ENCODE measurements at regions not wholly inside any gene's neighbourhood (a gene's known extent, or its start where the extent isn't known, plus 50 kb on each side); places are given as distances from the start of the nearest gene placed in this dataset.

DNA sequence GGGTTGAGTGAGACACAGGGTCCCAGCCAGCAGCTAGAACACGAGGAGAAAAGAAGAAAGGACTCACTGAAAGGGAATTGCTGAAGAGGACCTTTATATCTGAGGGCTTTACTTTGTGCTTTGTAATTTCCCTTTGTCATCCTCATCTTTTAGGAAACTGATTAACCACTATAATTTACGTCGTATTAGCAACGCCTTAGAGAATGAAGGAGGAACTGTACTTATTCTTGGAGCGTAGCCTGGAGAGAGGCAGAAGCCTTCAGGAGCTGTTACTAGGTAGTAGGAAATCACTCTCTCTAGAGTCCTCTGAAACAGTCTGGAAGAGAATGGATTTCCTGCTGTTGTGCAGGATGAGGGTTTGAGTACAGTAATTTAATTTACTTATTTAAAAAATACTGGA is 101.0 kb upstream of the STEAP1B start:
- no peaks in the 10 kb centered on the region for H3K36me3 ChIP-seq (ENCODE audit: insufficient read depth, low read length)
- H3K27ac ChIP-seq (ENCODE audit: low read depth, low read length): no peak overlapping the region
- no peak overlapping the region for H3K4me2 ChIP-seq (ENCODE audit: low read length)
- peaks cover 18% of the 10 kb centered on the region for H3K4me1 ChIP-seq (ENCODE audit: insufficient read depth, low read length)
- H4K20me1 ChIP-seq (ENCODE audit: insufficient read depth, low read length): no peaks in the 10 kb centered on the region
- H3K79me2 ChIP-seq (ENCODE audit: insufficient read depth, low read length): no peaks in the 10 kb centered on the region
- H3K4me3 Mint-ChIP-seq (ENCODE audit: unreplicated experiment): no peak overlapping the region
- H3K27ac Mint-ChIP-seq (ENCODE audit: unreplicated experiment): no peak overlapping the region
- FAIRE-seq: no peak
- H3K9ac ChIP-seq (ENCODE audit: low read length): no peak overlapping the region
- no peak for DNase-seq (ENCODE audit: low read depth)
- no peaks in the 10 kb centered on the region for H3K9me3 ChIP-seq (ENCODE audit: insufficient read depth, low read depth, low read length)
- no peaks in the 10 kb centered on the region for H3K27me3 ChIP-seq (ENCODE audit: insufficient read depth, low read length)
- no peak overlapping the region for H3K4me3 ChIP-seq (ENCODE audit: insufficient read depth, low read depth, low read length)
- peaks cover 5% of the 10 kb centered on the region for H3K9me3 Mint-ChIP-seq (ENCODE audit: unreplicated experiment)
- peaks cover 10% of the 10 kb centered on the region for H3K4me1 Mint-ChIP-seq (ENCODE audit: low read depth, unreplicated experiment)
- no peaks in the 10 kb centered on the region for H3K36me3 Mint-ChIP-seq (ENCODE audit: low read depth, unreplicated experiment)
- H3K27me3 Mint-ChIP-seq (ENCODE audit: low read depth, unreplicated experiment): peaks cover 2% of the 10 kb centered on the region
- TF ChIP-seq EZH2 (IDR thresholded peaks at IDR 0.05; ENCODE audit: insufficient read depth, low read length): no peak
- TF ChIP-seq, protein P1, sequence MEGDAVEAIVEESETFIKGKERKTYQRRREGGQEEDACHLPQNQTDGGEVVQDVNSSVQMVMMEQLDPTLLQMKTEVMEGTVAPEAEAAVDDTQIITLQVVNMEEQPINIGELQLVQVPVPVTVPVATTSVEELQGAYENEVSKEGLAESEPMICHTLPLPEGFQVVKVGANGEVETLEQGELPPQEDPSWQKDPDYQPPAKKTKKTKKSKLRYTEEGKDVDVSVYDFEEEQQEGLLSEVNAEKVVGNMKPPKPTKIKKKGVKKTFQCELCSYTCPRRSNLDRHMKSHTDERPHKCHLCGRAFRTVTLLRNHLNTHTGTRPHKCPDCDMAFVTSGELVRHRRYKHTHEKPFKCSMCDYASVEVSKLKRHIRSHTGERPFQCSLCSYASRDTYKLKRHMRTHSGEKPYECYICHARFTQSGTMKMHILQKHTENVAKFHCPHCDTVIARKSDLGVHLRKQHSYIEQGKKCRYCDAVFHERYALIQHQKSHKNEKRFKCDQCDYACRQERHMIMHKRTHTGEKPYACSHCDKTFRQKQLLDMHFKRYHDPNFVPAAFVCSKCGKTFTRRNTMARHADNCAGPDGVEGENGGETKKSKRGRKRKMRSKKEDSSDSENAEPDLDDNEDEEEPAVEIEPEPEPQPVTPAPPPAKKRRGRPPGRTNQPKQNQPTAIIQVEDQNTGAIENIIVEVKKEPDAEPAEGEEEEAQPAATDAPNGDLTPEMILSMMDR (IDR thresholded peaks at IDR 0.05; ENCODE audit: insufficient read depth, low read depth, low read length): no peak
- no peak overlapping the region for H2AFZ ChIP-seq (ENCODE audit: low read depth, low read length)

DNA sequence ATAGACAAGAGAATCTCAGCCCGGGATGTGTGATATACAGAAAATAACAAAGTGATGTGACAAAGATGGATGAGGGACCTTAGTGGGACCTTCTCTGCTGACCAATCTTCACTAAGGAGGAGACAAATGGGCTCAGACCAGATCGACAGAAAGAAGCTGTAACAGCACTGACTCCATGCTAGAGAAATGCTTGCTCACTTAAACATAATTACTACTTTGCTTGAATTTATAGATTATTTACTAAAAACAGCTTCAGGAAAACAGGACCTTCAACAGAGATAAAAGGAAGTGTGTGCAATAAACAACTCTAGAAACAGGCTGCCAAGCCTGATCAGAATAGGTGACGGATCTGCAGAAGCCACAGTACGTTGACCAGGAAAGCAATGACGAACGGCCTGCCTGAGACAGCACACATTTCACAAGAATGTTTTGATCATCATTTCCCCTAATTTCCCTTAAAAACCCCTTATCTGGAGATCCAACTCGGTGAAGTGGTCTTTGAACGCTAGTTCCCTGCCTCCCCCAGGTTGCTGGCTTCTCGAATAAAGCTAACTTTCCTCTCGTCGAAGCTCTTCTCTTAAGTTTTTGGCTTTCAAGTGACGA is 98.4 kb upstream of the STEAP1B start:
- peak overlapping the region; percentile 39 for H3K9ac ChIP-seq (ENCODE audit: low read length)
- FAIRE-seq: no peak
- H3K4me1 ChIP-seq (ENCODE audit: insufficient read depth, low read length): peaks cover 12% of the 10 kb centered on the region
- H3K27ac ChIP-seq (ENCODE audit: low read depth, low read length): peak overlapping the region; percentile 46
- H3K4me3 ChIP-seq (ENCODE audit: insufficient read depth, low read depth, low read length): no peak overlapping the region
- Mint-ChIP-seq H3K4me3 (ENCODE audit: unreplicated experiment) (no peak overlapping the region), H3K9me3 (ENCODE audit: unreplicated experiment) (peaks cover 11% of the 10 kb centered on the region), H3K4me1 (ENCODE audit: low read depth, unreplicated experiment) (peaks cover 10% of the 10 kb centered on the region), H3K27me3 (ENCODE audit: low read depth, unreplicated experiment) (peaks cover 2% of the 10 kb centered on the region), H3K36me3 (ENCODE audit: low read depth, unreplicated experiment) (no peaks in the 10 kb centered on the region), H3K27ac (ENCODE audit: unreplicated experiment) (no peak overlapping the region)
- no peaks in the 10 kb centered on the region for H4K20me1 ChIP-seq (ENCODE audit: insufficient read depth, low read length)
- peak overlapping the region; percentile 16 for H3K4me2 ChIP-seq (ENCODE audit: low read length)
- H3K9me3 ChIP-seq (ENCODE audit: insufficient read depth, low read depth, low read length): no peaks in the 10 kb centered on the region
- TF ChIP-seq, protein P1 (IDR thresholded peaks at IDR 0.05; ENCODE audit: insufficient read depth, low read depth, low read length): no peak
- TF ChIP-seq EZH2 (IDR thresholded peaks at IDR 0.05; ENCODE audit: insufficient read depth, low read length): no peak
- H2AFZ ChIP-seq (ENCODE audit: low read depth, low read length): no peak overlapping the region
- no peaks in the 10 kb centered on the region for H3K79me2 ChIP-seq (ENCODE audit: insufficient read depth, low read length)
- H3K36me3 ChIP-seq (ENCODE audit: insufficient read depth, low read length): no peaks in the 10 kb centered on the region
- no peak for DNase-seq (ENCODE audit: low read depth)
- H3K27me3 ChIP-seq (ENCODE audit: insufficient read depth, low read length): no peaks in the 10 kb centered on the region

DNA sequence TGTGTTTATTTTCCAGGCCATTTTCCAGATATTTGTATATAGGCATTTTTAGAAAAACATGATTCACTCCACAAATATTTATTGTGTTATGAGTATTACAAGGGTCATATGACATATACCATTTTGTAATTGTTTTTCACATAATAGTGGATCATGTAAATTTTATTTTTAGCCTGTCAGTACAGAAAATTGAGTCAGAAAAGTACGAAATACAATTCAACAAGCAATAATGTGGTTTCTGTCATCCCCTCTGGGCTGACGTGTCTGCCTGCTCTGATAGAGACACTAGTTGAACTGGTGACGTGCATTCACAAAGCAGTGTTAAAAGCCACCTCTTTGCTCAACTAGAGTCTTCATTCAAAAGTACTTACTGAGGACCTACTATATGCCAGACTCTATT is 97.9 kb upstream of the STEAP1B start:
- no peaks in the 10 kb centered on the region for H3K9me3 ChIP-seq (ENCODE audit: insufficient read depth, low read depth, low read length)
- DNase-seq (ENCODE audit: low read depth): peak; percentile 69
- no peak overlapping the region for H2AFZ ChIP-seq (ENCODE audit: low read depth, low read length)
- Mint-ChIP-seq H3K4me3 (ENCODE audit: unreplicated experiment) (no peak overlapping the region), H3K27ac (ENCODE audit: unreplicated experiment) (no peak overlapping the region), H3K36me3 (ENCODE audit: low read depth, unreplicated experiment) (no peaks in the 10 kb centered on the region), H3K27me3 (ENCODE audit: low read depth, unreplicated experiment) (peaks cover under 1% of the 10 kb centered on the region), H3K4me1 (ENCODE audit: low read depth, unreplicated experiment) (peaks cover 10% of the 10 kb centered on the region), H3K9me3 (ENCODE audit: unreplicated experiment) (peaks cover 9% of the 10 kb centered on the region)
- H3K79me2 ChIP-seq (ENCODE audit: insufficient read depth, low read length): no peaks in the 10 kb centered on the region
- no peaks in the 10 kb centered on the region for H4K20me1 ChIP-seq (ENCODE audit: insufficient read depth, low read length)
- peaks cover 12% of the 10 kb centered on the region for H3K4me1 ChIP-seq (ENCODE audit: insufficient read depth, low read length)
- no peak overlapping the region for H3K4me3 ChIP-seq (ENCODE audit: insufficient read depth, low read depth, low read length)
- peak overlapping the region; percentile 39 for H3K9ac ChIP-seq (ENCODE audit: low read length)
- peak overlapping the region; percentile 16 for H3K4me2 ChIP-seq (ENCODE audit: low read length)
- peak overlapping the region; percentile 46 for H3K27ac ChIP-seq (ENCODE audit: low read depth, low read length)
- FAIRE-seq: peak; percentile 52
- no peaks in the 10 kb centered on the region for H3K27me3 ChIP-seq (ENCODE audit: insufficient read depth, low read length)
- no peaks in the 10 kb centered on the region for H3K36me3 ChIP-seq (ENCODE audit: insufficient read depth, low read length)
- TF ChIP-seq, protein P1 (IDR thresholded peaks at IDR 0.05; ENCODE audit: insufficient read depth, low read depth, low read length): no peak
- no peak for TF ChIP-seq EZH2 (IDR thresholded peaks at IDR 0.05; ENCODE audit: insufficient read depth, low read length)
